DND-41 (cell line): ENCODE measurements at regions not wholly inside any gene's neighbourhood (a gene's known extent, or its start where the extent isn't known, plus 50 kb on each side); places are given as distances from the start of the nearest gene placed in this dataset.

Experiments used
- ATAC-seq: fragments of 200-7000 bp; cut with Tn5 transposase; 3 replicates; pipeline ENCODE4 v1.9.1; 2021; ENCODE audit warnings: low read depth; ENCODE audit not compliant: insufficient read depth
- DNase-seq: peaks from one replicate; pipeline ENCODE4 v3.0.0-alpha.2; 2020
- H2AFZ ChIP-seq: 2 replicates; pipeline ENCODE4 v1.6.0; 2012; ENCODE audit warnings: low read depth, low read length
- H3K27ac ChIP-seq: 2 replicates; pipeline ENCODE4 v1.5.1; 2012; ENCODE audit warnings: low read length, inconsistent platforms
- H3K27me3 ChIP-seq: fragments of 200-600 bp; sonication (generic); 2 replicates; pipeline ENCODE4 v1.6.0; 2012; ENCODE audit warnings: low read length, mild to moderate bottlenecking, inconsistent platforms; ENCODE audit not compliant: insufficient read depth, poor library complexity
- H3K36me3 ChIP-seq: 2 replicates; pipeline ENCODE4 v1.5.1; 2012; ENCODE audit warnings: low read length, inconsistent platforms; ENCODE audit not compliant: insufficient read depth
- H3K4me1 ChIP-seq: 2 replicates; pipeline ENCODE4 v1.5.1; 2012; ENCODE audit warnings: mild to moderate bottlenecking, low read length; ENCODE audit not compliant: insufficient read depth
- H3K4me2 ChIP-seq: 2 replicates; pipeline ENCODE4 v1.6.0; 2012; ENCODE audit warnings: mild to moderate bottlenecking, moderate library complexity, low read length, inconsistent platforms; ENCODE audit not compliant: insufficient read depth
- H3K4me3 ChIP-seq, 2 experiments: fragments of 200-600 bp in 1 of 2; shearing (Covaris generic) in 1 of 2; 2 replicates each; pipeline ENCODE4 v1.5.1; 2012 to 2016; ENCODE audit warnings: inconsistent platforms in 2 of 2, low read length in 2 of 2, mild to moderate bottlenecking in 2 of 2, low read depth in 1 of 2, moderate library complexity in 1 of 2
- H3K79me2 ChIP-seq: 2 replicates; pipeline ENCODE4 v1.6.0; 2012; ENCODE audit warnings: low read length, inconsistent platforms; ENCODE audit not compliant: insufficient read depth
- H3K9ac ChIP-seq: 2 replicates; pipeline ENCODE4 v1.6.0; 2012; ENCODE audit warnings: low read depth, mild to moderate bottlenecking, inconsistent platforms, low read length, moderate library complexity
- H3K9me3 ChIP-seq: 2 replicates; pipeline ENCODE4 v1.5.1; 2012; ENCODE audit warnings: low read length, moderate library complexity, mild to moderate bottlenecking, inconsistent platforms; ENCODE audit not compliant: insufficient read depth, severe bottlenecking
- H4K20me1 ChIP-seq: 2 replicates; pipeline ENCODE4 v1.6.0; 2012; ENCODE audit warnings: low read length; ENCODE audit not compliant: insufficient read depth
- CTCF ChIP-seq: IDR thresholded peaks from 2 replicates; pipeline ENCODE4 v1.5.1; 2012; ENCODE audit warnings: borderline replicate concordance, low read length, moderate library complexity, mild to moderate bottlenecking; ENCODE audit not compliant: poor library complexity, severe bottlenecking; ENCODE audit errors: extremely low read depth
- EZH2 ChIP-seq: IDR thresholded peaks from 3 replicates; pipeline ENCODE4 v1.6.1; 2012; ENCODE audit warnings: borderline replicate concordance, low read depth, mild to moderate bottlenecking, moderate library complexity, low read length, inconsistent platforms; ENCODE audit not compliant: severe bottlenecking

- no peaks in the 10 kb centered on the region for H3K27me3 ChIP-seq
- DNase-seq (no peak), ATAC-seq (no peak)
- H4K20me1 ChIP-seq = no peaks in the 10 kb centered on the region
- no peaks in the 10 kb centered on the region for H3K4me1 ChIP-seq
- H3K27ac ChIP-seq = no peak overlapping the region
- H3K9ac ChIP-seq = no peak overlapping the region
- no peak for TF ChIP-seq EZH2
- no peak for TF ChIP-seq CTCF
- H3K79me2 ChIP-seq = no peaks in the 10 kb centered on the region
- no peak overlapping the region for H3K4me3 ChIP-seq
- no peaks in the 10 kb centered on the region for H3K36me3 ChIP-seq
- H3K9me3 ChIP-seq = no peaks in the 10 kb centered on the region
- H2AFZ ChIP-seq = no peak overlapping the region
- H3K4me2 ChIP-seq = no peak overlapping the region
Measured at GRCh38 chr4:114093221-114093715, 113.8 kb upstream of the ARSJ start.

GRCh38 chr4:114100288-114101031, 121.0 kb upstream of the ARSJ start:
- Histone ChIP-seq H4K20me1 (no peaks in the 10 kb centered on the region), H3K9me3 (no peaks in the 10 kb centered on the region), H3K9ac (no peak overlapping the region), H3K4me3 (no peak overlapping the region), H3K27ac (no peak overlapping the region), H3K36me3 (no peaks in the 10 kb centered on the region), H2AFZ (no peak overlapping the region), H3K4me2 (no peak overlapping the region), H3K4me1 (no peaks in the 10 kb centered on the region), H3K79me2 (no peaks in the 10 kb centered on the region), H3K27me3 (no peaks in the 10 kb centered on the region)
- ATAC-seq = no peak
- DNase-seq = no peak
- no peak for TF ChIP-seq EZH2
- no peak for TF ChIP-seq CTCF

GRCh38 chr4:114103908-114104307, 124.5 kb upstream of the ARSJ start:
- Histone ChIP-seq H3K27me3 (no peaks in the 10 kb centered on the region), H3K36me3 (no peaks in the 10 kb centered on the region), H3K9me3 (no peaks in the 10 kb centered on the region), H3K9ac (no peak overlapping the region), H2AFZ (no peak overlapping the region), H3K27ac (no peak overlapping the region), H3K4me3 (no peak overlapping the region), H3K4me2 (no peak overlapping the region), H3K4me1 (no peaks in the 10 kb centered on the region), H3K79me2 (no peaks in the 10 kb centered on the region), H4K20me1 (no peaks in the 10 kb centered on the region)
- ATAC-seq (no peak), DNase-seq (no peak)
- no peak for TF ChIP-seq EZH2

- Histone ChIP-seq H2AFZ (no peak overlapping the region), H3K27ac (no peak overlapping the region), H3K27me3 (no peaks in the 10 kb centered on the region), H3K4me2 (no peak overlapping the region), H3K9ac (no peak overlapping the region), H4K20me1 (no peaks in the 10 kb centered on the region), H3K36me3 (no peaks in the 10 kb centered on the region), H3K4me1 (no peaks in the 10 kb centered on the region), H3K79me2 (no peaks in the 10 kb centered on the region), H3K4me3 (no peak overlapping the region), H3K9me3 (no peaks in the 10 kb centered on the region)
- ATAC-seq (no peak), DNase-seq (no peak)
- TF ChIP-seq EZH2 = no peak
- TF ChIP-seq CTCF = no peak
Measured at GRCh38 chr4:114108869-114109268, 129.4 kb upstream of the ARSJ start.
